ENCODE measurements at regions not wholly inside any gene's neighbourhood (a gene's known extent, or its start where the extent isn't known, plus 50 kb on each side); places are given as distances from the start of the nearest gene placed in this dataset.

DNA sequence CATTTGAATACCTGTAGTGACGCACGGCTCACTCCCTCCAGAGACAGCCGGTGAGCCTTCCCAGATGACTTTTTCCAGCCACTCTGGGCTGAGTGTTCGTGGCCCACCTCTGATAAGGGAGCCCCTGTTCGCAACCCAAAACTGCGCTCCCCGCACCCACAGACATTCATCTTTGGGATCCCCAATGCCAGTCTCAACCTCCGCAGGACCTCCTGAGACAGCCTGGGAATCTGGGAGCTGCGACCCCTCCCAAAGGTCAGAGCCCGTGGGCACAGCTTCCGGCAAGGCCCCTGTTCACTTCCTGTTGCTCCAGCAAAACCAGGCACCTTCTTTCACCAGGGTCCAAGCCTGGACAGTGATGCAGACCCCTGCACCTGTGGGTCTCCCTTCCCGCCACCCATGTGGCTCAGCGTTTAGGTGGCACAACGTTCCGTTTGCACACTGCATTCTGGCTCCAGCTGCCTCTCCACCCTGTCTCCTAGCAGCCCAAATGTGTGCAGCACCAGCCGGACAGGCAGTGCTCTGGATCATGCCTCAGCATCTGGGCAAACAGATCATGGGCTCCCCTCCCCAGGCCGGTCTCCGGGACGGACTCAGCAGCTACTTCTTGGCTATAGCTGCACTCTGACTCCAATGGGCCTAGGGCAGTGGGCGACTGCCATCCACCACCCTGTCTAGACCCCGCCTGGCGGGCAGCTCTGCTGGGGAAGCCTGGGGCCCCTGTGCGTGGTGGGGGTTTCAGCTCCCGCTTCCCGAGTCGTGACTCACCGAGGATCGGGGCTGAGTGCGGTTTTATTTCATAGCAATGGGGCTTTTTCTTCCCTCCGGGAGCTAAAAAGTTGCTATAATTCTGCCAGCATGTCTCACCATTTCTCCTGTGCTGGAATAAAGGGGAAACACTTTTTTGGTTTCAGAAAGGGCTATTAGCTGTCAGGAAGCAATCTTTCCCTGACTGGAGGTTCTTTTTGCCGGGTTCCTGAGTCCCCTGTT, 156.0 kb downstream of the OLFM1 start:
- TF ChIP-seq, protein P1, sequence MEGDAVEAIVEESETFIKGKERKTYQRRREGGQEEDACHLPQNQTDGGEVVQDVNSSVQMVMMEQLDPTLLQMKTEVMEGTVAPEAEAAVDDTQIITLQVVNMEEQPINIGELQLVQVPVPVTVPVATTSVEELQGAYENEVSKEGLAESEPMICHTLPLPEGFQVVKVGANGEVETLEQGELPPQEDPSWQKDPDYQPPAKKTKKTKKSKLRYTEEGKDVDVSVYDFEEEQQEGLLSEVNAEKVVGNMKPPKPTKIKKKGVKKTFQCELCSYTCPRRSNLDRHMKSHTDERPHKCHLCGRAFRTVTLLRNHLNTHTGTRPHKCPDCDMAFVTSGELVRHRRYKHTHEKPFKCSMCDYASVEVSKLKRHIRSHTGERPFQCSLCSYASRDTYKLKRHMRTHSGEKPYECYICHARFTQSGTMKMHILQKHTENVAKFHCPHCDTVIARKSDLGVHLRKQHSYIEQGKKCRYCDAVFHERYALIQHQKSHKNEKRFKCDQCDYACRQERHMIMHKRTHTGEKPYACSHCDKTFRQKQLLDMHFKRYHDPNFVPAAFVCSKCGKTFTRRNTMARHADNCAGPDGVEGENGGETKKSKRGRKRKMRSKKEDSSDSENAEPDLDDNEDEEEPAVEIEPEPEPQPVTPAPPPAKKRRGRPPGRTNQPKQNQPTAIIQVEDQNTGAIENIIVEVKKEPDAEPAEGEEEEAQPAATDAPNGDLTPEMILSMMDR (IDR thresholded peaks at IDR 0.05): no peak
- no peak for TF ChIP-seq EP300 (IDR thresholded peaks at IDR 0.05)
- TF ChIP-seq POLR2AphosphoS5 (IDR thresholded peaks at IDR 0.05): no peak

Measured in stomach (tissue), 4 donors.